Activated CD8-positive, alpha-beta T cell treated with anti-CD3 and anti-CD28 coated beads for 36 hours (primary cell): ENCODE measurements at regions not wholly inside any gene's neighbourhood (a gene's known extent, or its start where the extent isn't known, plus 50 kb on each side); places are given as distances from the start of the nearest gene placed in this dataset.

Experiments used
- ATAC-seq: fragments of 200-7000 bp; cut with Tn5 transposase; one replicate; pipeline ENCODE4 v1.10.0; 2021; ENCODE audit warnings: mild to moderate bottlenecking, moderate library complexity
- CTCF ChIA-PET: fragments of 350-600 bp; sonication (Branson Sonifier 250); formaldehyde crosslinking; loops from one replicate; lab custom pipeline; 2021; ENCODE audit warnings: antibody characterized with exemption; lab: Charles Lee
- POLR2A ChIA-PET: fragments of 350-600 bp; sonication (Branson Sonifier 250); formaldehyde crosslinking; loops from one replicate; lab custom pipeline; 2021; ENCODE audit warnings: antibody characterized with exemption; lab: Charles Lee
- DNase-seq: peaks from one replicate; pipeline ENCODE4 v3.0.0-alpha.2; 2020
- H3K27ac Mint-ChIP-seq: one replicate; pipeline ENCODE4 v1.8.0; 2021; ENCODE audit warnings: mild to moderate bottlenecking, mixed read lengths
- H3K27me3 Mint-ChIP-seq: one replicate; pipeline ENCODE4 v1.8.0; 2021; ENCODE audit warnings: mixed read lengths
- H3K36me3 Mint-ChIP-seq: one replicate; pipeline ENCODE4 v1.8.0; 2021; ENCODE audit warnings: low read depth, mixed read lengths
- H3K4me1 Mint-ChIP-seq: one replicate; pipeline ENCODE4 v1.8.0; 2021; ENCODE audit warnings: low read depth, mixed read lengths
- H3K4me3 Mint-ChIP-seq: one replicate; pipeline ENCODE4 v1.8.0; 2021; ENCODE audit warnings: mild to moderate bottlenecking, moderate library complexity, mixed read lengths
- H3K9me3 Mint-ChIP-seq: one replicate; pipeline ENCODE4 v1.8.0; 2021; ENCODE audit warnings: mixed read lengths
- CTCF ChIP-seq: fragments of 200-600 bp; IDR thresholded peaks from one replicate; pipeline ENCODE4 v1.8.0; 2022; ENCODE audit warnings: antibody characterized with exemption, mild to moderate bottlenecking
- intact Hi-C: fragments of 100-400 bp; cut with micrococcal nuclease; formaldehyde crosslinking; loops from one replicate; pipeline ENCODE4 v1.10.0; 2022

- no peak for TF ChIP-seq CTCF
- POLR2A ChIA-PET = no interaction called here
- DNase-seq (no peak), ATAC-seq (no peak)
- Mint-ChIP-seq H3K9me3 (peaks cover 11% of the 10 kb centered on the region), H3K27me3 (peaks cover 9% of the 10 kb centered on the region), H3K4me1 (no peaks in the 10 kb centered on the region), H3K27ac (no peak overlapping the region), H3K36me3 (peaks cover 1% of the 10 kb centered on the region), H3K4me3 (no peak overlapping the region)
- intact Hi-C loops = no loop called here
- CTCF ChIA-PET = no interaction called here
Observed at GRCh38 chr15:55060836-55061235, 135.9 kb downstream of the RSL24D1 start.

- Mint-ChIP-seq H3K36me3 (no peaks in the 10 kb centered on the region), H3K4me1 (no peaks in the 10 kb centered on the region), H3K9me3 (no peaks in the 10 kb centered on the region), H3K27me3 (peaks cover 13% of the 10 kb centered on the region), H3K27ac (no peak overlapping the region), H3K4me3 (no peak overlapping the region)
- POLR2A ChIA-PET = no interaction called here
- TF ChIP-seq CTCF = no peak
- CTCF ChIA-PET = interaction anchor here (0.8 to 1.1 kb wide), 2 partner anchors 52 to 112 kb away, joined by 3 read pairs; no protein-coding TSS in a partner anchor
- intact Hi-C loops = no loop called here
- DNase-seq (no peak), ATAC-seq (no peak)
Observed at GRCh38 chr15:55056500-55056899, 140.2 kb downstream of the RSL24D1 start.

GRCh38 chr15:55044162-55044561, 152.6 kb downstream of the RSL24D1 start:
- CTCF ChIA-PET = interaction anchor here (1.0 kb wide), 1 partner anchor 65 kb away, joined by 3 read pairs; no protein-coding TSS in a partner anchor
- intact Hi-C loops = no loop called here
- Mint-ChIP-seq H3K4me1 (no peaks in the 10 kb centered on the region), H3K36me3 (no peaks in the 10 kb centered on the region), H3K27me3 (peaks cover 15% of the 10 kb centered on the region), H3K27ac (no peak overlapping the region), H3K9me3 (no peaks in the 10 kb centered on the region), H3K4me3 (no peak overlapping the region)
- no peak for TF ChIP-seq CTCF
- DNase-seq (no peak), ATAC-seq (no peak)
- POLR2A ChIA-PET = no interaction called here

- ATAC-seq (no peak), DNase-seq (no peak)
- no peaks in the 10 kb centered on the region for H3K4me1 Mint-ChIP-seq
- H3K36me3 Mint-ChIP-seq = no peaks in the 10 kb centered on the region
- intact Hi-C loops = no loop called here
- no peaks in the 10 kb centered on the region for H3K9me3 Mint-ChIP-seq
- no peak overlapping the region for H3K4me3 Mint-ChIP-seq
- peaks cover 4% of the 10 kb centered on the region for H3K27me3 Mint-ChIP-seq
- POLR2A ChIA-PET = no interaction called here
- TF ChIP-seq CTCF = no peak
- CTCF ChIA-PET = no interaction called here
- no peak overlapping the region for H3K27ac Mint-ChIP-seq
Observed at GRCh38 chr15:55037071-55037470, 159.7 kb downstream of the RSL24D1 start.

GRCh38 chr15:55035749-55036148, 161.0 kb downstream of the RSL24D1 start:
- CTCF ChIA-PET = no interaction called here
- POLR2A ChIA-PET = no interaction called here
- DNase-seq = no peak

More at GRCh38 chr15:55035749-55036148, 161.0 kb downstream of the RSL24D1 start:
- ATAC-seq = no peak
- intact Hi-C loops = no loop called here
- Mint-ChIP-seq H3K4me1 (no peaks in the 10 kb centered on the region), H3K4me3 (no peak overlapping the region), H3K9me3 (no peaks in the 10 kb centered on the region), H3K27me3 (peaks cover 1% of the 10 kb centered on the region), H3K36me3 (no peaks in the 10 kb centered on the region), H3K27ac (no peak overlapping the region)
- TF ChIP-seq CTCF = no peak
